Type B pancreatic cell (in vitro differentiated cells): ENCODE measurements at regions not wholly inside any gene's neighbourhood (a gene's known extent, or its start where the extent isn't known, plus 50 kb on each side); places are given as distances from the start of the nearest gene placed in this dataset.

Source experiments
- DNase-seq: peaks from one replicate; pipeline ENCODE4 v3.0.0; 2021; ENCODE audit warnings: mixed read lengths; ENCODE audit not compliant: unreplicated experiment; ENCODE audit errors: extremely low spot score
- H3K27ac Mint-ChIP-seq: 2 replicates; pipeline ENCODE4 v1.8.0; 2021; ENCODE audit warnings: mild to moderate bottlenecking, mixed read lengths
- H3K27me3 Mint-ChIP-seq: 2 replicates; pipeline ENCODE4 v1.8.0; 2021; ENCODE audit warnings: mixed read lengths
- H3K36me3 Mint-ChIP-seq: 2 replicates; pipeline ENCODE4 v1.8.0; 2021; ENCODE audit warnings: mixed read lengths
- H3K4me1 Mint-ChIP-seq: one replicate; pipeline ENCODE4 v1.8.0; 2021; ENCODE audit warnings: mixed read lengths; ENCODE audit not compliant: unreplicated experiment
- H3K4me3 Mint-ChIP-seq: 2 replicates; pipeline ENCODE4 v1.8.0; 2021; ENCODE audit warnings: mild to moderate bottlenecking, mixed read lengths
- H3K9me3 Mint-ChIP-seq: 2 replicates; pipeline ENCODE4 v1.8.0; 2021; ENCODE audit warnings: mixed read lengths
- TF ChIP-seq, protein P1 (sequence below): fragments of 200-600 bp; sonication (generic); conservative IDR thresholded peaks from 2 replicates; pipeline ENCODE4 v1.5.0; 2021; ENCODE audit warnings: antibody characterized with exemption, mild to moderate bottlenecking

DNA sequence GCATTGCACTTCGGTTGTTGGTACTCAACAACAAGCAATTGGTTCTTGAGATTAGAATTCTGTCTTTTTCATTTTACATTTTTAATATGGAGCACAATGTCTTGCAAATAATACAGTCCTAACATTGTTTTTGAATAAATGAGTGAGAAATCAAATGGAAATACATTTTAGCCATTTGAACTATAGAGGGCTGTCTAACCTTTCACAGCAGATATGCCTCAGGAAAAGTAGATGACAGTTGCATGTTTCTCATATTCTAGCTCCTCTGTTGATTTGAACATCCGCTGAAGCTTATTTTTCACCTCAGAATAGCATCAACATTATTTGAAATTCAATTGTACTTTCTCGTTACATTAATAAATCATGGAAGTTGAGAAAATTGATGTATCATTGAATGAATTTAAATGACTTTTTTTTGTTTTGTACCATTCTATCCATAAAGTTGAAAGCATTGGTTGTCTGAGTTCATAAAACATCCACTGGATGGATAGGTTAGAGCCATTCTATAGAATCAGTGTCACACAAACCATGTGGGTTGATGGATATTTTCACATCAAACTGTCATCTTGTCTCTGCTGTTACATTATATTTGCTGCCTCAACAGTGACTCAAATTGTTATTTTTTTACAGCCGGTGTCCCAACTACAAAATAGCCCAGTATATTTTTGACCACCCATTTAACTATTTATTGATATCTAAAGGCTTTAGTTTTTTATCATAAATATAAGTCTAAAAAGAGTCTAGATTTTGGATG is 928.3 kb downstream of the NSUN3 start:
- Mint-ChIP-seq H3K27ac (no peak overlapping the region), H3K36me3 (no peaks in the 10 kb centered on the region), H3K4me3 (no peak overlapping the region), H3K27me3 (no peaks in the 10 kb centered on the region), H3K9me3 (no peaks in the 10 kb centered on the region), H3K4me1 (no peaks in the 10 kb centered on the region)
- DNase-seq, result no peak
- TF ChIP-seq, protein P1, sequence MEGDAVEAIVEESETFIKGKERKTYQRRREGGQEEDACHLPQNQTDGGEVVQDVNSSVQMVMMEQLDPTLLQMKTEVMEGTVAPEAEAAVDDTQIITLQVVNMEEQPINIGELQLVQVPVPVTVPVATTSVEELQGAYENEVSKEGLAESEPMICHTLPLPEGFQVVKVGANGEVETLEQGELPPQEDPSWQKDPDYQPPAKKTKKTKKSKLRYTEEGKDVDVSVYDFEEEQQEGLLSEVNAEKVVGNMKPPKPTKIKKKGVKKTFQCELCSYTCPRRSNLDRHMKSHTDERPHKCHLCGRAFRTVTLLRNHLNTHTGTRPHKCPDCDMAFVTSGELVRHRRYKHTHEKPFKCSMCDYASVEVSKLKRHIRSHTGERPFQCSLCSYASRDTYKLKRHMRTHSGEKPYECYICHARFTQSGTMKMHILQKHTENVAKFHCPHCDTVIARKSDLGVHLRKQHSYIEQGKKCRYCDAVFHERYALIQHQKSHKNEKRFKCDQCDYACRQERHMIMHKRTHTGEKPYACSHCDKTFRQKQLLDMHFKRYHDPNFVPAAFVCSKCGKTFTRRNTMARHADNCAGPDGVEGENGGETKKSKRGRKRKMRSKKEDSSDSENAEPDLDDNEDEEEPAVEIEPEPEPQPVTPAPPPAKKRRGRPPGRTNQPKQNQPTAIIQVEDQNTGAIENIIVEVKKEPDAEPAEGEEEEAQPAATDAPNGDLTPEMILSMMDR, result peak; percentile 16

DNA sequence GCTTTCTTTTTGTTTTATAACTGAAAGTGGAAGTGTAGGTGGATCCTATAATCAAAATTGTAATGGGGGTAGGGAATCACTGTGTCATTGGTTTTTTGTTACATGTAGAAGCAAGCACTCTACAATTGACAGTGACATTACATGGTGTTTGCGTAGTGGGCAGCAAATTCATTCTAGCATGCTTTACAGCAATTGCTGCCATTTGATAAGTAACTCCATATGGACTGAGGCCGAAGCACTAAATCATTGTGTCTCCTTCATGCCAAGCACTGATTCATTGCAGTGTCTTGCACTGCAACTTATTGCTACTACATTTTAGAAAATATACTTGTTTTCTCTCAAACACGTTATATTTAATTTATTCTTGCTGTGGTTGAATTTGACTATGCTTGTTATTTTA is 933.9 kb downstream of the NSUN3 start:
- TF ChIP-seq, protein P1, result no peak
- H3K4me3 Mint-ChIP-seq, result no peak overlapping the region
- no peaks in the 10 kb centered on the region for H3K9me3 Mint-ChIP-seq
- DNase-seq, result no peak
- H3K27ac Mint-ChIP-seq, result no peak overlapping the region
- H3K4me1 Mint-ChIP-seq, result no peaks in the 10 kb centered on the region
- no peaks in the 10 kb centered on the region for H3K36me3 Mint-ChIP-seq
- H3K27me3 Mint-ChIP-seq, result no peaks in the 10 kb centered on the region

DNA sequence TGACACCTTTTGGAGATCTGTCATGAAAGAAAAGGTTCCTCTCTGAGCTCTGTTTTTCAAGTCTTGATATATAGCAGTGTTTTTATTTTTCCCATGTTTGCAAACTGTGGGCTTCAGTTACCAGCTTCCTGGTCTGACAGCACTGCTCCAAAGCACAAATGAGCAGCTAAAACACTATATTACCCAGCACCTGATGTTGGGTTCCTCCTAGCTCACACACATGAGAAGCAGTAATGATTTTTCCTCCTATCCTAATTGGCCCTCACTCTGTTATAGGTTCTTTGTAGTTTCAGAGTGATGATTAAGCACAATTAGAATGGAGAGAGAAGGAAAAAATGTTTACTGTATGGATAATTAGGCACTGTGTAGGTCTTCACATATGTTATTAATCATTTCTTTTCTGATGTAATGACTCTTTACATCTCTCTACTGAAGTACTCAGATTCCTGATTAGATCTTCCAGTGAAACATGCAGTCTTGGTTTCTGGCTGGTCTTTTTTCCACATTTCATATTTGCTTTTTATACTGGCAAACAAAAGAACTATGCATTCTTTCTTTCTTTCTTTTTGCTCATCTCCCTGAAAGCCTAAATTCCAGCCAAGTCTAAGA is 939.7 kb downstream of the NSUN3 start:
- H3K36me3 Mint-ChIP-seq, result no peaks in the 10 kb centered on the region
- TF ChIP-seq, protein P1, result no peak
- H3K9me3 Mint-ChIP-seq, result no peaks in the 10 kb centered on the region
- no peak for DNase-seq
- no peak overlapping the region for H3K27ac Mint-ChIP-seq
- no peaks in the 10 kb centered on the region for H3K27me3 Mint-ChIP-seq
- no peak overlapping the region for H3K4me3 Mint-ChIP-seq
- H3K4me1 Mint-ChIP-seq, result peaks cover 7% of the 10 kb centered on the region

DNA sequence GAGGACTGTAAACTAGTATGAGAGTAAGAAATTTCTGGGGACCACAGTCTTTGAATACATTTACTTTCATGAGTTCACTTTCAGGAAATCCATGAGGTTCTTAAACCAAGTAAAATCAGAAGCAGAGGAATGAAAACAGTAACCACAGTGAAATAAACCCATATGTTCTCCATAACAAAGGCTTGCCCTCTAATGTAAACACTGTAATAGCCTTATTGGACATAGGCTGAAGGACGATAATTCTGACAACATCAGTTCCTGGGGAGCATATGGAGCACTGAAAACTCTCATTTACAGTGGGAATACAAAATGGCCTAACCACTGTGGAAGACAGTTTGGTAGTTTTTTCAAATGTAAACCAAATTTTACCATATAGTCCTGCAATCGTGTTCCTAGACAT is 965.8 kb downstream of the NSUN3 start:
- TF ChIP-seq, protein P1, result no peak
- Mint-ChIP-seq H3K4me1 (no peaks in the 10 kb centered on the region), H3K36me3 (no peaks in the 10 kb centered on the region), H3K4me3 (no peak overlapping the region), H3K9me3 (no peaks in the 10 kb centered on the region), H3K27me3 (no peaks in the 10 kb centered on the region), H3K27ac (no peak overlapping the region)
- no peak for DNase-seq

DNA sequence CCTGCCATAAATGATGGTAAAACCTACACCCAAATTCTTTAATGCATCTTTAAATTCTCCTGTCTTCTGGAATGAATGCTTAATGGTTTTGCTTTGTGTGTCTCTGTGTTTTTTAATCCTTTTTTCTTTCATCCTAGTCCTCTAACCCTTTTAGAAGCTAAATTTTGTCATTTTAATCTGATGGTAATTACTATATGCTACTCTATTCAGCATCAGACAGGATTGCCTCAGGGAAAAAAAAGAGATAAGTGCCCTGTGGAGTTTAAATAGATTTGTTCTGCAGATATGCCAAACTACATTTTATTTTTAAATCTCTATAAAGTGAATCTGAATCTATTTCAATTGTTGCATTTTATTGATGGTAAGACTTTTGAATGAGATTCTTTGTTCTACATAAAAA is 966.8 kb downstream of the NSUN3 start:
- TF ChIP-seq, protein P1, result no peak
- H3K9me3 Mint-ChIP-seq, result no peaks in the 10 kb centered on the region
- no peaks in the 10 kb centered on the region for H3K36me3 Mint-ChIP-seq
- no peaks in the 10 kb centered on the region for H3K4me1 Mint-ChIP-seq
- no peak for DNase-seq
- no peak overlapping the region for H3K27ac Mint-ChIP-seq
- no peak overlapping the region for H3K4me3 Mint-ChIP-seq
- no peaks in the 10 kb centered on the region for H3K27me3 Mint-ChIP-seq
